ENCODE measurements at regions not wholly inside any gene's neighbourhood (a gene's known extent, or its start where the extent isn't known, plus 50 kb on each side); places are given as distances from the start of the nearest gene placed in this dataset.

DNA sequence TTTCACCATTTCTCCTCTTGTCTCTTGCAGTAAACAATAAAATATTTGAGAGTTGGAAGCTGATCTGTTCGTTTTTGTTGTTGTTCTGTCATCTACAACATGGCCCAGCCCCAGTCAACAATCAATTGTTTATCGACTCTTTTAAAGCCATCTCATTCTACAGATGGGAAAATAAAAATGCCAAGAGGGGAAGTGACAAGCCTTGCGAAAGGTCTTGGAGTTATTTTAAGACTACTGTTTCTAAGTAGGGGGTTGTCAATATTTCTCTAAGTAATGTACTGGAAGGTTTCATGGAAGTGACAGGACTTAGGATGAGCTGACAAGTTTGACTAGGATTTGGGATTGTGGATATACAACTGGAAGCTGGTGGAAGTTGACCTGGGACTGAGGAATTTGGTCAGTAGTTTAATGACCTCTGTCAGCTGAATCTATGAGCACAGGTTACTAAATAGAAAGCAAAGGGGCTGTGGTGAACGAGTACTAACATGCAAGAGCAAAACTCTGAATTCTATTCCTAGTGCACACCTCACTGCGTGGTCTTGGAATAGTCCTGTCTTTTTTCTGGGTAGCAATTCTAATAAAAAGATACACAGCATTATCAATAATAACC is 57.5 kb upstream of the ADRB2 start:
- H3K27ac ChIP-seq (ENCODE audit: low read length), result no peak overlapping the region
- H3K4me3 ChIP-seq (ENCODE audit: low read depth in 1 of 2, low read length in 2 of 2), result no peak overlapping the region
- no peaks in the 10 kb centered on the region for H3K27me3 ChIP-seq (ENCODE audit: low read depth, low read length)
- no peaks in the 10 kb centered on the region for H3K9me3 ChIP-seq (ENCODE audit: control insufficient read depth in 1 of 2, low read length in 2 of 2)
- no peaks in the 10 kb centered on the region for H3K4me1 ChIP-seq (ENCODE audit: control insufficient read depth in 1 of 2, insufficient read depth in 2 of 2, low read length in 2 of 2)
- no peaks in the 10 kb centered on the region for H3K36me3 ChIP-seq (ENCODE audit: control insufficient read depth in 1 of 2, insufficient read depth in 2 of 2, low read length in 2 of 2)

DNA sequence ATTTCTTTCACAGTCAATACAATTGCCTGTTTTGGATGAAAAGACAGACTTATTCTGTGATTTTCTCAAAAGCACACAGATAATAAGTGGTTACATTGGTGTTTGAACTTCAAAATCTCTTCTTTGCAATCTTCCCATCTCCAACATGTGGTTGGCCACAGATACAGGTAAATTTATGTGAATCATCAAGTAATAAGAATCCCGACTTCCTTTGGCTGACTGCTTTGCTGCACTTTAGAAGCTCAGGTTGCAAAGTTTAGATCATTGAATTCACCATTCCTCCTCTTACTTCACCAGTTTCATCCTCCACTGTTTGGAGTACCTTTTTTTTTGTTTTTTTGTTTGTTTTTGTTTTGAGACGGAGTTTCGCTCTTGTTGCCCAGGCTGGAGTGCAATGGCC is 56.5 kb upstream of the ADRB2 start:
- Histone ChIP-seq H3K27me3 (ENCODE audit: low read depth, low read length) (no peaks in the 10 kb centered on the region), H3K27ac (ENCODE audit: low read length) (no peak overlapping the region), H3K36me3 (ENCODE audit: control insufficient read depth in 1 of 2, insufficient read depth in 2 of 2, low read length in 2 of 2) (no peaks in the 10 kb centered on the region), H3K9me3 (ENCODE audit: control insufficient read depth in 1 of 2, low read length in 2 of 2) (no peaks in the 10 kb centered on the region), H3K4me1 (ENCODE audit: control insufficient read depth in 1 of 2, insufficient read depth in 2 of 2, low read length in 2 of 2) (no peaks in the 10 kb centered on the region), H3K4me3 (ENCODE audit: low read depth in 1 of 2, low read length in 2 of 2) (no peak overlapping the region)

DNA sequence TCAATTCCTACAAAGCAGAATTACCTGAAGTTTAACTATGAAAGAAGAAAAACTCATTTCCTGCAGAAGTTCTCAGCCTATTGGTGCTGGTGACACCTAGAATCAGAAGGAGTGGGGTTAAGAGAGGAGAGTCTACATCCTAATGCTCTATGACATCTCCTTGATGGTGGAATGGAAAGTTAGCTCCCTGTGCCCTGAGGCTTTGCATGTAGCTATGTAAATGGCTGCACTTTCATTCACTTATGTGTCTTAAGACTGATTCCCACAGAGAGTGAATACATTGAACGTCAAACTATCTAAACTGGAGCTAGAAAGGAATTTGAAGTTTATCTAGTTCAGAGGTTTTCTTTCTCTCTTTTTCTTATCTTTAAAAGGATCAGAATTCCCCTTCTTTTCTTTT is 52.1 kb upstream of the ADRB2 start:
- Histone ChIP-seq H3K9me3 (ENCODE audit: control insufficient read depth in 1 of 2, low read length in 2 of 2) (no peaks in the 10 kb centered on the region), H3K27ac (ENCODE audit: low read length) (no peak overlapping the region), H3K4me1 (ENCODE audit: control insufficient read depth in 1 of 2, insufficient read depth in 2 of 2, low read length in 2 of 2) (no peaks in the 10 kb centered on the region), H3K27me3 (ENCODE audit: low read depth, low read length) (no peaks in the 10 kb centered on the region), H3K4me3 (ENCODE audit: low read depth in 1 of 2, low read length in 2 of 2) (no peak overlapping the region), H3K36me3 (ENCODE audit: control insufficient read depth in 1 of 2, insufficient read depth in 2 of 2, low read length in 2 of 2) (no peaks in the 10 kb centered on the region)

- Histone ChIP-seq H3K27me3 (ENCODE audit: low read depth, low read length) (no peaks in the 10 kb centered on the region), H3K4me1 (ENCODE audit: control insufficient read depth in 1 of 2, insufficient read depth in 2 of 2, low read length in 2 of 2) (no peaks in the 10 kb centered on the region), H3K9me3 (ENCODE audit: control insufficient read depth in 1 of 2, low read length in 2 of 2) (no peaks in the 10 kb centered on the region), H3K4me3 (ENCODE audit: low read depth in 1 of 2, low read length in 2 of 2) (no peak overlapping the region), H3K27ac (ENCODE audit: low read length) (no peak overlapping the region), H3K36me3 (ENCODE audit: control insufficient read depth in 1 of 2, insufficient read depth in 2 of 2, low read length in 2 of 2) (no peaks in the 10 kb centered on the region)
Measured at GRCh38 chr5:148776261-148776660, 50.1 kb upstream of the ADRB2 start.

All from muscle layer of duodenum (tissue), 2 donors.